ENCODE measurements at regions not wholly inside any gene's neighbourhood (a gene's known extent, or its start where the extent isn't known, plus 50 kb on each side); places are given as distances from the start of the nearest gene placed in this dataset.
"Not testable (repeated sequence)": the region's sequence is repeated elsewhere in the genome, so short reads cannot be mapped to it uniquely, and the experiment has no call there.

DNA sequence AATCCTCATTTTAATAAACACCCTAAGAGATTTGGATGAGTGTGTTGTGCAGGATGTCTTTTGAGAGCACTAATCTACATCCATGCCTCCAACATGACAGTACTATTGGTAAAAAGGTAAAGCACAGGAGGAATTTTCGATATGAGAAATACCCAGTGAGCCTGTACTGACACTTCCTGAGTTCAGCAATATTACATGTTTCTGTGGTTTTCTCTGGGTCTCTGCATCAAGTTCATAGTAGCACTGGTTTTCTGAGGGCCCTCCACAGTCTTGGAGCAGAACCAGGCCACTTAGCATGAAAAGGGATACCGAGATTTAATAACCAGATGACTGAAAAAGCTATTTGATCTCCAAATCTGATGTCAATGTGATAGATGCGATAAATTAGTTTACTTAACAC lies 524.1 kb downstream of the TMEM38B start:
- no peaks in the 10 kb centered on the region for H3K36me3 ChIP-seq (ENCODE audit: low read depth)
- H3K4me3 ChIP-seq (ENCODE audit: severe bottlenecking) = no peak overlapping the region
- no peak overlapping the region for H3K27ac ChIP-seq (ENCODE audit: poor library complexity, severe bottlenecking)

DNA sequence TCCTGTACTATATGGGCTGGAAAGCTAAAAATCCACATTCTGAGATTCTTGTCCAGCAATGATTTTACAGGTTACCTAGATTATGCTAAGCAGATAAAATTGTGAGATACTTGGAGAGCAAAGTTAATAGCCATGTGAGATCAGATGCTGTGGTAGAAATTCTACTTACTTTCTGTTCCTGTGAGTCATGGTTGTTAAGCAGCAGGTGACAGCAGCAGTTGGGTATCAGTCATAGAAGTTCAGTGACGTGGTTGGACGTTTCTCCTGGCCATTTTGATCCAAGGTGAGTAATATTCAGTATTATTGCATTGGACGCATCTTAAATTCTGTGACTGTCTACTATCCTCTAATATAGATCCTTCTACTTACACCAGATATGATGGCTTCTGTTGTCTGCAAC lies 524.5 kb downstream of the TMEM38B start:
- H3K4me1 ChIP-seq (ENCODE audit: insufficient read depth, poor library complexity, severe bottlenecking) = no peaks in the 10 kb centered on the region
- no peaks in the 10 kb centered on the region for H3K9me3 ChIP-seq (ENCODE audit: severe bottlenecking)
- H3K4me3 ChIP-seq (ENCODE audit: severe bottlenecking) = no peak overlapping the region
- TF ChIP-seq CTCF (IDR thresholded peaks at IDR 0.05; ENCODE audit: poor library complexity, severe bottlenecking) = no peak
- ATAC-seq (ENCODE audit: low read depth) (no peak), DNase-seq (ENCODE audit: low spot score) (no peak)
- no peak overlapping the region for H3K27ac ChIP-seq (ENCODE audit: poor library complexity, severe bottlenecking)
- no peaks in the 10 kb centered on the region for H3K27me3 ChIP-seq (ENCODE audit: insufficient read depth, poor library complexity, severe bottlenecking)
- H3K36me3 ChIP-seq (ENCODE audit: low read depth) = no peaks in the 10 kb centered on the region

More for the DNA sequence above, 524.1 kb downstream of the TMEM38B start:
- TF ChIP-seq CTCF (IDR thresholded peaks at IDR 0.05; ENCODE audit: poor library complexity, severe bottlenecking) = no peak
- no peak for ATAC-seq (ENCODE audit: low read depth)
- no peak for DNase-seq (ENCODE audit: low spot score)
- H3K4me1 ChIP-seq (ENCODE audit: insufficient read depth, poor library complexity, severe bottlenecking) = no peaks in the 10 kb centered on the region
- no peaks in the 10 kb centered on the region for H3K9me3 ChIP-seq (ENCODE audit: severe bottlenecking)
- no peaks in the 10 kb centered on the region for H3K27me3 ChIP-seq (ENCODE audit: insufficient read depth, poor library complexity, severe bottlenecking)

- H3K4me1 ChIP-seq (ENCODE audit: insufficient read depth, poor library complexity, severe bottlenecking) = no peaks in the 10 kb centered on the region
- DNase-seq (ENCODE audit: low spot score) (no peak), ATAC-seq (ENCODE audit: low read depth) (no peak)
- no peak overlapping the region for H3K27ac ChIP-seq (ENCODE audit: poor library complexity, severe bottlenecking)
- TF ChIP-seq CTCF (IDR thresholded peaks at IDR 0.05; ENCODE audit: poor library complexity, severe bottlenecking) = no peak
- H3K36me3 ChIP-seq (ENCODE audit: low read depth) = no peaks in the 10 kb centered on the region
- H3K4me3 ChIP-seq (ENCODE audit: severe bottlenecking) = no peak overlapping the region
- H3K27me3 ChIP-seq (ENCODE audit: insufficient read depth, poor library complexity, severe bottlenecking) = no peaks in the 10 kb centered on the region
- no peaks in the 10 kb centered on the region for H3K9me3 ChIP-seq (ENCODE audit: severe bottlenecking)
These were observed 526.1 kb downstream of the TMEM38B start for GRCh38 chr9:106220415-106220814.

GRCh38 chr9:106228861-106229260 lies 534.5 kb downstream of the TMEM38B start:
- H3K27me3 ChIP-seq (ENCODE audit: insufficient read depth, poor library complexity, severe bottlenecking) = no peaks in the 10 kb centered on the region
- DNase-seq (ENCODE audit: low spot score) (no peak), ATAC-seq (ENCODE audit: low read depth) (no peak)
- no peaks in the 10 kb centered on the region for H3K36me3 ChIP-seq (ENCODE audit: low read depth)
- H3K9me3 ChIP-seq (ENCODE audit: severe bottlenecking) = no peaks in the 10 kb centered on the region
- no peak for TF ChIP-seq CTCF (IDR thresholded peaks at IDR 0.05; ENCODE audit: poor library complexity, severe bottlenecking)
- no peak overlapping the region for H3K4me3 ChIP-seq (ENCODE audit: severe bottlenecking)
- no peaks in the 10 kb centered on the region for H3K4me1 ChIP-seq (ENCODE audit: insufficient read depth, poor library complexity, severe bottlenecking)
- no peak overlapping the region for H3K27ac ChIP-seq (ENCODE audit: poor library complexity, severe bottlenecking)

DNA sequence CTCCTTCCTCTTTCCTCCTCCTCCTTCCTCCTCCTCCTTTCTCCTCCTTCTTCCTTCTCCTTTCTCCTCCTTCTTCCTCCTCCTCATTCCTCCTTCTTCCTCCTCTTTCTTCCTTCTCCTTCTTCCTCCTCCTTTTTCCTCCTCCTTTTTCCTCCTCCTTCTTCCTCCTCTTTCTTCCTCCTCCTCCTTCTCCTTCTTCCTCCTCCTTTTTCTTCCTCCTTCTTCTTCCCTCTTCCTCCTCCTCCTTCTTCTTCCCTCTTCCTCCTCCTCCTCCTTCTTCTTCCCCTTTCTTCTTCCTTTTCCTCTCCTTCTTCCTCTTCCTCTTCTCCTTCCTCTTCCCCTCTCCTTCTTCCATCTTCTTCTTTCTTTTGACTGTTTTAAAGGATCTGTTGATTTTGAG lies 538.8 kb downstream of the TMEM38B start:
- Histone ChIP-seq H3K36me3 (ENCODE audit: low read depth) (no peaks in the 10 kb centered on the region), H3K27me3 (ENCODE audit: insufficient read depth, poor library complexity, severe bottlenecking) (no peaks in the 10 kb centered on the region), H3K4me1 (ENCODE audit: insufficient read depth, poor library complexity, severe bottlenecking) (no peaks in the 10 kb centered on the region), H3K4me3 (ENCODE audit: severe bottlenecking) (no peak overlapping the region), H3K27ac (ENCODE audit: poor library complexity, severe bottlenecking) (no peak overlapping the region), H3K9me3 (ENCODE audit: severe bottlenecking) (no peaks in the 10 kb centered on the region)
- ATAC-seq (ENCODE audit: low read depth) (no peak), DNase-seq (ENCODE audit: low spot score) (no peak)
- no peak for TF ChIP-seq CTCF (IDR thresholded peaks at IDR 0.05; ENCODE audit: poor library complexity, severe bottlenecking)

GRCh38 chr9:106260908-106261307 lies 566.6 kb downstream of the TMEM38B start:
- not testable (repeated sequence) for H3K4me3 ChIP-seq (ENCODE audit: severe bottlenecking); H3K4me1 ChIP-seq (ENCODE audit: insufficient read depth, poor library complexity, severe bottlenecking); H3K36me3 ChIP-seq (ENCODE audit: low read depth); H3K27me3 ChIP-seq (ENCODE audit: insufficient read depth, poor library complexity, severe bottlenecking); ATAC-seq (ENCODE audit: low read depth); H3K27ac ChIP-seq (ENCODE audit: poor library complexity, severe bottlenecking); DNase-seq (ENCODE audit: low spot score); H3K9me3 ChIP-seq (ENCODE audit: severe bottlenecking)

Measured in RWPE2 (cell line).